GM19463 (cell line): ENCODE measurements at regions not wholly inside any gene's neighbourhood (a gene's known extent, or its start where the extent isn't known, plus 50 kb on each side); places are given as distances from the start of the nearest gene placed in this dataset.

Experiments used
- ATAC-seq: cut with Tn5 transposase; IDR thresholded peaks from one replicate; pipeline ENCODE4 v1.9.1; 2021; ENCODE audit warnings: mild to moderate bottlenecking, moderate library complexity; ENCODE audit not compliant: unreplicated experiment

DNA sequence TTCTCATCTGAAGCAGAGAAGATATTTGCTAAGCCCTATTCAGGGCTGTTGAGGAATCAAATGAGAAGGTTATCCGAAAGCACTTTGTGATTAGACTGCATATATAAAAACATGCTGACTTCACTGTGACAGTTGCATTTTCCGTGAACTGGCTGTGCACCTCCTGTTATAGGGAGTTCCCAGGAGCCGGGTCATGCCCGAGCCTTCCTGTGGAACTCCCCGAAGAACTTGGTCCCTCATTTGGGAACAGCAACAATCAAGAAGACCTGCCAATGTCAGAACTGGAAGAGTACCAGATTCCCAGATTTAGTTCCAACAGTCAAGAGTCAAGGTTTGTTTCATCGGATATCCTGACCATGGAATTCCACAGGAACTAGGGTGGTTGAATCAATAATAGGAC is 130.4 kb upstream of the RAI14 start:
- ATAC-seq = no peak

DNA sequence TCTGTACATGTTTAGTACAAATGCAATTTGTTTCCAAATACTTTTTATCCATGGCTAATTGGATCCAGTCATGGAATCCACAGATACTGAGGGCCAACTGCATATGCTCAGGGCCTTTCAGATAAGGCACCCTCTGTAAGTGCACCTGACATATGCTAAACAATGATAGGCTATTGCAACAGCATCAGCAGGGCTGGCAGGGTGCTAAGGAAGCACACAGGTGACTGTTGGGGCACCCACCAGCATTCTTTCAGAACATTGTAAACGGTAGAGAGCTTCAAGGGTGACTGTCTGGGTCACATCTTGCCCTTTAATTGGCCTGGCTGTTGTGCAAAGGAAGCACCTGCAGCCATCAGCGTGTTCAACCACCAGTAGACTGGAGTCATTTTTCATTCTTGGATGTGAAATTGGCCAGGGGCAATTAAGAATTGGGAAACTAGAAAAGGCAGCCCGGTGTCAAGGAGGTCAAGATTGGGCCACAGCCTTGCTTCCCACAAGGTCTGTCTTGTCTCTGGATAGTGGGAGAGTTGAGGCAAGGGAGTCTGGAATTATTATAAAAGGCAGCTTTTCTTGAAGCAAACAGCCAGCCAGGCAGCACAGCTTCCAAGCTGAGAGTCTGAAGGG is 129.3 kb upstream of the RAI14 start:
- no peak for ATAC-seq

DNA sequence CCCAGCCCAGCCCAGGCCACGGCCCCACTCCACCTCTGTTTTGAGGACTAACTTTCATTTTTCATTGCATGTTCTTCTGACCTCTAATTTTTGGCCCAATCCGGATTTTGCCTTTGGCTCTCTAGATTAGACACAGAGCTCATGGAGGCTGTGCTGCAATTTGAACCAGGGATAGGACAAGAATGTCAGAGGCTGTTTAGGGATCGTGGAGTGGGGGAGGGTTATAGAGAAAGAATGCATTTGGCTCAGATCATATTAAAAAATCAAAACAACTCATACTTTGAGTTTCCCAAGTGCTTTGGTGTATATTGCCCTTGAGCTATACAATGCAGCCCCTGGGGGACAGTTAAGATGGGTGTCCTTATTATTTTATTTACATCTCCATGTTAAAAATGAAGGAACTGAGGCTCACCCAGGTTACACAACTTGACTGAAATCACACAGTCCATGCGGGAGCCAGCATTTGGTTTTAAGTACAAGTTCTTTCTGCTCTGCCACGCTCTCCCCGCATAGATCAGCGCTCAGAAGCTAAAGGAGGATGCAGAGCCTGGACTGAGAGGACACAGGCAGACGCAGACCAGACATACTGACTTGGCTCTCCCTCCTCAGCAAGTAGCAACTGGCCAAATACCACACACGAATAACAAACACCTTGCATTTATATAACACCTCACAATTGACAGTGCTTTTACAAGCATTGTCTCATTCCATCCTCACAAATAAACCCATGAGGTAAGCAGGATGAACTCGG is 126.4 kb upstream of the RAI14 start:
- no peak for ATAC-seq

DNA sequence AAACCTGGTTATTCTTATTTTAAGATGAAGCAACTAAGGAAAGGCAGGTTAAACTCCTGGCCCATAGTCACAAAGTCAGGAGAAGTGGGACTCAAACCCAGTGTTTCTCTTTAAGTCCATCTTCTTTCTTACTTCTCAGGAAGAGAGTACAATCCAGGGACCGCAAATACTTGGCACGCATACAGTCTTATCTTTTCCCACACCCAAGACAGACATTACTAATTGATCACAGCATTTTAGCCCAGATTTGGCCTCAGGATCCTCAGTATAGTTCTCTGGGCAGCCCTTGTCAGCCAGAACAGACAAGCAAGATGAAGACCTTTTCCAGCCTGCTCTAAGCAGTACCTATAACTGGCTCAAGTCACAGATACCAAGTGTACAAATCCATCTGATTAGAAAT is 125.5 kb upstream of the RAI14 start:
- no peak for ATAC-seq

DNA sequence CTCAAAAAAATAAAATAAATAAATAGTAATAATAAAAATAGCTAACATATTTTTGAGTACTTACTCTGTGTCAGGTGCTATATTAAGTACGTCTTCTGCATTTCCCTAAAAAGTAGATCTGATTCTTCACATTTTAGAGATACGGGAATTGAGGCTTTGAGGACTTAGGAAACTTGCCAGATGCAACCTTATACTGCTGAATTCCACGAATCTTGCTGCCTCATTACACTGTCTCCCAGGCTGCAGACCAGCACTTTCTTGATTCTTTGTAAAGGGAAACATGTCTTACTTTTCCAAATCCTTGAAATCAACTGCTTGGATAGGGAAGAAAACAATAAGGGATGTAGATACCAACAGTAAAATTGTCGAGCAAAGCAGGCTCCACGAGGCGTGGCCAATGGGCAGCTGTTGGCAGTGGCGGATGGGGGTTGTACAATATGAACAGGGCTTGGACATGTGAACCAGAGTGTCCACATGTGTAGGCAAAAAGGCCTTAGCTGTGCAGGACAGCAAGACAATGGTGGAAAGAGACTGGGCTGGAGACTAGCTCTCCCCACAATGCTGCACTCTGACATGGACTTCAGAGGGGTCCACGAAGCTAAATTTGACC is 124.3 kb upstream of the RAI14 start:
- no peak for ATAC-seq

DNA sequence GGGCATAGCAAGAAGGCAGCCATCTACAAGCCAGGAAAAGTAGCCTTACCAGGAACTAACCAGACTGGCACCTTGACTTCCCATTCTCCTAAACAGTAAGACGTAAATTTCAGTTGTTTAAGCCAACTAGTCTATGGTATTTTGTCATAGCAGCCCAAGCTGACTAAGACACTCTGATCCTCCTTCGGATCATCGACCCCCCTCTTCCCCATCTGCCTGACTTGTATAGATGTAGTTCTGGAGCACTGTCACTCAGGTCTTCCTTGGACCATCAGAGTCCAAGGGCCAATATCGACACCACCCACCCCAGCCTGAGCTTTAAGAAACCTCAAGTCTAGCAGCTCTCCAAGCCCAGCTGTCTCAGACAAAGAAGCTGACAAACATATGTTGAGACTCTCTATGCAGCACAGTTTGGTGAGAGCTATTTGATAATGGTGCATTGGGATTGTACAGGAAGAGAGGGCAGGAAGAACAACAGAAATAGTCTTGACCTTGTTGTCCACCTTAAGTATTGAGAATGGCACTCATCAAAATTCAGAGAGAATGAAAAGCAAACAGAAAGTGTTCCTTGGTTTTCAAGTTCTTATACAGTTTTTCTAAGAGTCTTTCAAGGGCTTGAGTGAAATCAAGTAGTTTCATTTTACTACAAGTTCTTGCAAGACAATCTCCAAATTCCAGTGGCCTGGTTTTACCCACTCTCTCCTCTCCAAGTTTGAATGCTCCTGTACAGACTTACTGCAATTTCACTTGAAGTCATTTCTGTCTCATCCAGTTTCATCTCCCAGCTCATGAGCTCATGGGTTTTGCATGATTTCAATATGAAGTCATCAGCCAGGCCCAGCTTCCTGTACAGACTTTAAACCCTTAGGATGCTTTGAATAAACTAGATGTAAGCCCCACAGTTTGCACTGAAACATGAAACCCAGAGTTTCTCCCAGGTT is 122.3 kb upstream of the RAI14 start:
- ATAC-seq = peak; percentile 81

DNA sequence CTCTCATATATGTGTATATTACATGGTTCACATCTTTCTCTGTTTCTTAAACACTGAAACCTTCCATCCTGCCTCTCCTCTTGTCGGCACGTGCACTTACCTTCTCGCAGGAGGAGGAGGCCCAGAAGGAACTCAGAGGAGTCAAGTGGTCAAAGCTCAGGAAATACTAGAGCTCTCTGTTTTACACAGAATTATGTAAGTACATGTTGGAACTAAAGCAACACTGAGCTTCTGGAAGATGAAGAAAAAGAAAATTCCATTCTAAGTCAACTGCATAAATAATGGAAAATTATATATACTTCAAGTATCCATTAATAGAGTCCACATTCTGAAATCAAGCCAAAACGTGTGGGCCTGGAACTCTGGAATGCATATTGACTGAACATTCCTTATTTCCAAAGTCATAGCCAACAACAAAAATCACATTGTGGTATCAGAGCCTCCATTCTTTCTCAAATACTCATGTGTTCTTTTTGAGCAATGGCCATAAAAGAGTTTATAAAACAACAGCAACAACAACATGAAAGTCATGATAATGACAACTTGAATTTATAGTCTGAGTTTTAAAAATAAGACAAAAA is 121.5 kb upstream of the RAI14 start:
- no peak for ATAC-seq

DNA sequence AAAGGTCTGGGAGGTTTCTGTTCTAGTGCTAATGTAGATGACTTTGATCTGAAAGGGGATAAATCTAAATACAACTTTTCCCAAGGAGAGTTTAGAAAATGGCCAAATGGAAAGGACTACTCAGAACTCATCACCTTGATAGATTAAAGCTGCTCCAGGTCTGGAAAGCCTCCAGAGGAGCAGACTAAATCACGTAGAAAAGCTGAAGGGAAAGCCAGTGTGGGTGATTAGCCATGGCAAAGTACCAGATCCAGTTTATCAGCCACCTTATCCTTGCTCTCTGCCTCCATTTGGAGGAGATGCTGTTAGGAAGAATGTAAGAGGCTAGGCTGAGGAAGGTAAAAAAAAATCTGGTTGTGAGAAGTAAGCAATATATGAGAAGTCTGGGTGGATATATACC is 120.7 kb upstream of the RAI14 start:
- no peak for ATAC-seq

GRCh38 chr5:34535944-34536623 is 120.0 kb upstream of the RAI14 start:
- no peak for ATAC-seq

DNA sequence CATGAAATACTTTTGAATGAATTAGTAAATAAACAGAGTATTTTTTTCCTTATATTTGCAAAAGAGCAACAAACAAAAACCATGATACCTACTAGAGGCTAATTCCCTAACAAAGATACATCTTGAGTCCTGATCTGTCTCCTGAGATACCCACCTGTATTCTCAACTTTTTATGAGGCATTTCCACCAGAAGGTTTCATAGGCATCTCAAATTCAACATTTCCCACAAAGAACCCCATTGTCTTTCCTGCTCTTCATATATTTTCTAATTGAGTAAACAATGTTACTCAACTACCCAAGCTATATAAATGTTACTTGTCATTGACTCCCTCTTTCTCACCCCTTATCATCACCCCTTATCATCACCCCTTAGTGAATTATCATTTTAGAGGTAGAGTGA is 119.4 kb upstream of the RAI14 start:
- ATAC-seq = no peak

DNA sequence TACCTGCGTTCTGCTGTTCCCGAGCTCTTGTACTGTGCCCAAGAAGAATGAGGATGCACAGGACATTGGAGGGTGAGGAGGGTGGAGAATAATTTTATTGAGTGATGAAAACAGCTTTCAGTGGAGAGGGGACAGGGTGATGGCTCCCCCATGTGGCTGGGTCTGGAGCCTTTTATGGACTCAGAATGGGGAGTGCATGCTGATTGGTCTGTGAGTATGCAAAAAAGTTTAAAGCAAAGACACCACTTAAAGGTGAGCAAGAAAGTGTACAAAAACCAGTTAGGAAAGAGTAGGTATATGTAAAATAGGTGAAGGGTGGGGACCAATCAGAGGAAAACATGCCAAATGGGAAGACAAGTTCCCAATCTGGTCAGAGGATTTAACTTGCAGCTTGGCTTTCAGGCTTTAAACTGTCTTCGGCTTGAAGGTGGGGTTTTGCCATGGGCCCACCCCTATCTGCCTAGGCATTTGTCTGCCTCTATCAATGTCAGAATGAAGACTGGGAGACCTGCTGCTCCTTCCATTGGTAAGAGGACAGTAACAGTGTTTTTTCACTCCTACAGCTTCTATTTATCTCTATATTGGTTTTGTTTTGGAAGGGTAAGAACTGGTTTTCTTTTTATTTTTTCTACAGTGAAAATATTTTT is 118.0 kb upstream of the RAI14 start:
- ATAC-seq = no peak

GRCh38 chr5:34539183-34539582 is 116.9 kb upstream of the RAI14 start:
- no peak for ATAC-seq

DNA sequence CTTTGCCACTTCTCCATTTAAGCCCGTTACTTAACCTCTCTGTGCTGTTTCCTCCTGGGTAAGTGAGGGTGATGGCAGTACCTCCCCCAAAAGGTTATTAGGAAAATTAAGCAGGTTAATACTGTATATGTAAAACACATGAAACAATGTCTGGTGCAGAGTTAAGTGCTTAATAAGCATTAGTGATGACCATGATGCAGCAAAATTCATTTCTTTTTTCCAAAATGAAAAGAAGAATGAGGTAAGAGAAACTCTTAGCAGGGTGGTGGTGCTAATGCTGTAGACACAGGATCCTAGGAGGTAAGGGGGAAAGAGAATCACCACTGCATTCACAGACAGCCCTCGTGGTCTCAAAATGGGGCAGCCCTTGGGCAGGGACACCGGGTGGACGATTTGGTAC is 115.1 kb upstream of the RAI14 start:
- ATAC-seq = no peak

- no peak for ATAC-seq
Observed at GRCh38 chr5:34542818-34543217, 113.3 kb upstream of the RAI14 start.

GRCh38 chr5:34543687-34544086 is 112.4 kb upstream of the RAI14 start:
- no peak for ATAC-seq

- no peak for ATAC-seq
Observed at GRCh38 chr5:34544403-34544802, 111.7 kb upstream of the RAI14 start.

GRCh38 chr5:34545164-34545563 is 111.0 kb upstream of the RAI14 start:
- ATAC-seq = no peak

GRCh38 chr5:34545626-34546025 is 110.5 kb upstream of the RAI14 start:
- ATAC-seq = no peak

DNA sequence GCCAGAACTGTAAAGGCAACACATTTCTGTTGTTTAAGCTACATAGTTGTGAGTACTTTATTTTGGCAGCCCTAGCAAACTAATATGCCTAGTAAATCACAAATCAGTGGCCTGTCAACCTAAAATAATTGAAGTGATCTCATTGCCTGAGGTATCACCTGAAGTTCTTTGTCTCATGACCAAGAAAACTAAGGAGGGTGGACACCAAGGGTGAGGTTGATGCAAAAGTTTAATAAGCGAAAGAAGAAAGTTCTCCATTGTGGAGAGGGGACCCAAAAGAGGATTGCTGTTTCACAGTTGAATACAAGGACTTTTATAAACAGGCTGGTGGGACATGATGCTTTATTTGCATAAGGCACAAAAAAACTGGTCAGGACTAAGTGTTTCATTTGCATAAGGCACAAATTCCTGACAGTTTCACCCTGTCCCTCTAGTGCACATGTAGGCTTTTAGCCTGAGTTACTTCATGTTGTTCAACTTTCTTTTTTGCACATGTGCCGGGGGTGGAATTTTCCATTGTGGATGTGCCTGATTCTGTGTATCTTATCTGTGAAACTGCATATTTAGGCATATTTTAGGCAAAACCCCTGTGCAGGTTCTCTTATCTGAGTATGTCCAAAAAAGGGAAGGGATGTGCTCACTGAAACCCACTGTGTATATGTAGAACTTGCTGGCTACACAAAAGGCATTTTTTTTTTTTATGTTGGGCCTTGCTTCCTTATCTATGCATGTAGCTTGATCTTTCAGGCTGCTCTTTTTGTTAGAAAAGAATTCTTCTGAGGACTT is 108.6 kb upstream of the RAI14 start:
- no peak for ATAC-seq
